SU-DHL-6 (cell line): ENCODE measurements at regions not wholly inside any gene's neighbourhood (a gene's known extent, or its start where the extent isn't known, plus 50 kb on each side); places are given as distances from the start of the nearest gene placed in this dataset.

ENCODE experiments used
- CTCF ChIP-seq: fragments of 200-600 bp; sonication (generic); IDR thresholded peaks from one replicate; pipeline ENCODE4 v1.5.1; 2017; ENCODE audit warnings: antibody characterized with exemption, mild to moderate bottlenecking, low read length, moderate library complexity; ENCODE audit not compliant: insufficient read depth, poor library complexity, severe bottlenecking
- EZH2phosphoT487 ChIP-seq: fragments of 200-600 bp; sonication (generic), shearing (Covaris generic); conservative IDR thresholded peaks from 2 replicates; pipeline ENCODE4 v1.6.1; 2018; ENCODE audit warnings: mild to moderate bottlenecking, antibody characterized with exemption, low read length, moderate library complexity, mixed read lengths

- TF ChIP-seq CTCF, result no peak
- no peak for TF ChIP-seq EZH2phosphoT487
Measured at GRCh38 chr3:193798051-193798450, 205.0 kb downstream of the OPA1 start.
